NCI-H82 treated with DMSO at 0.1 percent for 48 hours (cell line): ENCODE measurements at regions not wholly inside any gene's neighbourhood (a gene's known extent, or its start where the extent isn't known, plus 50 kb on each side); places are given as distances from the start of the nearest gene placed in this dataset.

Experiments used
- DNase-seq: peaks from one replicate; lab custom pipeline; 2025; ENCODE audit not compliant: unreplicated experiment; lab: John Stamatoyannopoulos, UW

GRCh38 chr1:29823561-29823960 is 587.2 kb downstream of the PTPRU start:
- no peak for DNase-seq

GRCh38 chr1:29821605-29822004 is 585.3 kb downstream of the PTPRU start:
- DNase-seq: no peak

- DNase-seq: no peak
These were observed 584.1 kb downstream of the PTPRU start for GRCh38 chr1:29820401-29820800.

GRCh38 chr1:29812408-29813135 is 576.2 kb downstream of the PTPRU start:
- DNase-seq: no peak

DNA sequence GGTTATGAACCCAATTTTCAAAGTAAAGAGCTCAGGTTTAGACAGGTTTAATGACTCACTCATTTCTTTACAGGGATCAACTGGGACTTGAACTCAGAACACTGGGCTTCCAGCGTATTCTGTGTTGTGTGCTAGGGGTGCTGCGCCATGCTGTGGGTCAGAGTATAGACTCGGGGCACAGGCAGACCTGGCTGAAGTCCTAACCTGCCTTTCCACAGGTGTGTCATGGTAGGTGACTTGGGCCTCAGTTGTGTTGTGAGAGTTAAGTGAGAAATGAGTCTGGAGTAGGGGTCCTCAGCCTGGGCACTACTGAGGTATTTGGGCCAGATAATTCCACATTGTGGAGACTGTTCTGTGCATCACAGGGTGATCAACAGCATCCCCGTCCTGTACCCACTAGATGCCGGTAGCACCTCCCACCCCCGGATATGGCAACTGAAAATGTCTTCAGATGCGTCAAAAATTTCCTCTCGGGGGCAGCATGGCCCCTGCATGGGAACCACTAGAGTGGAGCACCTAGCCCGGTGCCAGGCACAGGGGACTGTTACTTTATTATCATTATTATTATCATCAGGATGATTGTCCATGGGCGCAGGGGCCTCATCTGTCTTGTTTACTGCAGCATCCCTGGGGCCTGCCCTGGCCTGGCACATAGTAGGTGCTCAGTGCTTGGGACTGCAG is 575.5 kb downstream of the PTPRU start:
- DNase-seq: no peak

GRCh38 chr1:29811247-29811646 is 574.9 kb downstream of the PTPRU start:
- DNase-seq: no peak

GRCh38 chr1:29810121-29811120 is 574.1 kb downstream of the PTPRU start:
- DNase-seq: no peak

GRCh38 chr1:29809446-29810120 is 573.3 kb downstream of the PTPRU start:
- DNase-seq: no peak

DNA sequence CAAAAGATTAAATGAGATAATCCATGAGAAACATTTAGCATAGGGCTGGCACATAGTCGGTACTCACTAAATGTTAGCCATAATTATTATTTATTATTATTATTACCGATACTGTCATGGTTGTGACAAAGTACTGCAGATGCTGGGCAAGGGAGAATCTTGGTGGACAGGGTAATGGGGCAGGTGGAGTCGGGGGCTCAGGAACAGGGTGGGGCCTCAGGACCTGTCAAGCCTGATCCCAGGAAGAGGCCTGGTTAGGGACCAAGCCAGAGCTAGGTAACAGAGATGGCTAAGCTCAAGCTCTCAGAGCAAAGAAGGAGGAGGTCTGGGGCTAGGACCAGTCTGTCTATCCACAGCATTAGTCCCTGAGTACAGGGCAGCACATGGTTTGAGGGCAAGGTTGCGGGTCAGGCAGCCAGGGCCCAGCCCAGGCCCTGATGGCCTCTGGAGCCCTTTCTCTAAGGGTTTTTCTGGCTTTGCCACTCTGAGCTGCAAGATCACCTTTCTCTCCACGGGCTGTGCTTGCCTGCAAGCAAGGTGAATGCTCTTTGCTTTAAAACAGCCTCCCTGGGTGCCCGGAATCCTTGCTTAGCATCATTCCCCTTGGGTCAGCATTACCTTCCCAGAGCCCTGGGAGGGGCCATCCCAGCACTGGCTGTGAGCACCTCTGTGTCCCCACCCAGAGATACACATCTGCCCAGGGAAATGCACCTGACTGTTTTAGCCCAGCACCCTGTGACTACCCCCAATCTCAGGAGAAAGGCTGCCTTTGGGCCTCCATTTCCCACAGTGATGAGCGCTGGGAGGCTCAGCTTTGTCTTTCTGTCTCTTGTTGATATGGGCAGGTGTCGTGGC is 572.0 kb downstream of the PTPRU start:
- no peak for DNase-seq

GRCh38 chr1:29807689-29808088 is 571.4 kb downstream of the PTPRU start:
- no peak for DNase-seq

DNA sequence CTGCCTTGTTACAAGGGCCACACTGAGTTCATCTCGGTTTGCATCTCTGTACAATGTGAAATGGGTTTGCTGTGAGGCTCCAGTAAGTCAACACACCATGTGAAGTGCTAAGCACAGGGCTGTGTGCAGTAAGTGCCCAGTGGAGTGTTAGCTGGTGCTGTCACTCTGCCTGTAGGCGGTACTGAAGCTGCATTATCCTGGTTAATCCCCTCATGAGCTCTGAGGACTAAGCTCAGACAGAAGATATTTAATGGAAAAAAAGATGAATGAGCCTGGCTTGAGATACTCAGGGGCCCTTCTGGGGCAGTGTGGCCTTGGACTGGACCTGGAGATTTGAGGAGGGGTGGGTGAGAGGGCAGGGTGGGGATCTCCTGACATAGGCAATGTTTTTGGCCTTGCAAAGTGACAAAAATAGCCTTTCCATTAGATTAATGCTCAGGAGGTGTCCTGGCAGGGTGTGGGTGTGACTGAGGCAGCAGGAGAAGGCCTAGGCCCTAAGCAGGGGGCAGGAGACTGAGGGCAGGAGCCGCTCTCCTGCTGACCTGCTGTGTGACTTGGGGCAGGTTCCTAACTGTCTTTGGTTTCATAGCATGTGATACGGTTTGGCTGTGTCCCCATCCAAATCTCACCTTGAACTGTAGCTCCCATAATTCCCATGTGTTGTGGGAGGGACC is 570.5 kb downstream of the PTPRU start:
- DNase-seq: peak; percentile 79

GRCh38 chr1:29805896-29806160 is 569.5 kb downstream of the PTPRU start:
- no peak for DNase-seq

- no peak for DNase-seq
These were observed 569.0 kb downstream of the PTPRU start for GRCh38 chr1:29805122-29805895.

DNA sequence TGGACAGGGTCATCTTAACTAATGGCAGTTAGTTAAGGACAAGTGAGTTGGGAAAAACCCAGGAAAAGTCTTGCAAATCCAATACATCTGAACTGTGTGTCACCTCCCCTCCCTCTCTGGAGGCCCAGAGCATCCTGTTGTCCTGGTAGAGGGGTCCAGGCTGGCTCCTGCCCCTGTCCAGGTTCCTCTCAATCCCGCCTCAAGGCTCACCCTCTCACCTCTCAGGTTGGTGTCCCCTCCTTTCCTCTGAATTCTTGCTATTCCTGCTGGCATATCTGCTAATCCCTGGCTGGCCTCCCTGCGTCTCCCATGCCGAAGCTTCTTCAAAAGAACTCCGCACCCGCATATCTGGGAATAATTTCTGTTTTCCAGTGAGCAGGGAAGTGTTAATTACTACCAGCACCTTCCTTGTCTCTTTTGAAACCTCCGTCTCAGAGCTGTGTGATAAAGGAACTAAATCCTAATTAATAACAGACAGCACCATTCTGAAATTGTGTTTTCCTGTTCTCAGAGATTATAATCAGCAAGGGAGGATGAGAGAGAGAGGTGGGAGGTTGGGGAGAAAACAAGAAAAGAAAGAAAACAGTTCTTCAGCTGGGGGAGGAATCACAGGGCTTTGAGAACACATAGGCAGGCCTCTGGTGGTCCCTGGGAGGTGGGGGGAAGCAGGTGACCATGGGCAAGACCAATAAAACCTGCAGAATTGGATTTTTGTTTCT is 568.0 kb downstream of the PTPRU start:
- no peak for DNase-seq

- DNase-seq: no peak
These were observed 567.2 kb downstream of the PTPRU start for GRCh38 chr1:29803486-29803885.

DNA sequence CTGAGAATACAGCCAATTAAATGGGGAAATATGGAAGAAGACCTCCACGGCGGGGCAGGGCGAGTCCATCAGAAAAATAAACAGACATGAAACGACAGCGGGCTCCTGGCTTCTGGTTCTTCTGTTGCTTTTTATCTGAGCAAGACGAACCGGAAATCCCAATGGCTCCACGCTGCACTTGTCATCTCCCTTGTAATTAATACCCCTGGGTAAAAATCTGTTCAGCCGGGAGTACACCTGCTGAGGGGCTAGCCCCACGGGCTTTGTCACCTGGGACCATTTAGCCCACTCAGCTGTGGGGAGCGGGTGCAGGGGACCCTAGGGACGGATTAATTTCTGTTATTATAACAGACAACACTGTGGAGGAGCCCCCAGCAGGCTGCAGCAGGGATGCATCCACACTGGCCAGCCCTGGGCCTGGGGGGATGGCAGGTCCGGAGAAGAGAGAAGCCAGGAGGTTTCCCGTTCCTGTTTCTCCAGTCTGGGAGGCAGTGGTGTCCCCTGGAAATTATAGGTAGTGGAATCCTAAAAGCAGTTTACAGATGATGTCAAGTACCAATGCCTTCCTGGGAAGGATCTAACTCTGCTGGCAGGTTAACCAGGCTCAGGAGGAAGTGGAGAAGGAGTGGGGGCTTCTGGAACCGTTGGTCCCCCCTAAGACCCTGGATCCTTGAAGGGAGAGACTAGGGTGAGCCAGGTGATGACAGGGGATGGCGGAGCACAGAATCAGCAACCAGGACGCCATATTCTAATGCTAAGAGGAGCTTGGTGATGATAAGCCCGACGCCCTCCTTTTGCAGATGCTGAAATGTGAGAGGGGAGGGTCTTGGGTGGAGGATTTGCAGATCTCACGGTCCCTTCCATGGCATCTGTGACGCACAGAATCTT is 566.1 kb downstream of the PTPRU start:
- no peak for DNase-seq

DNA sequence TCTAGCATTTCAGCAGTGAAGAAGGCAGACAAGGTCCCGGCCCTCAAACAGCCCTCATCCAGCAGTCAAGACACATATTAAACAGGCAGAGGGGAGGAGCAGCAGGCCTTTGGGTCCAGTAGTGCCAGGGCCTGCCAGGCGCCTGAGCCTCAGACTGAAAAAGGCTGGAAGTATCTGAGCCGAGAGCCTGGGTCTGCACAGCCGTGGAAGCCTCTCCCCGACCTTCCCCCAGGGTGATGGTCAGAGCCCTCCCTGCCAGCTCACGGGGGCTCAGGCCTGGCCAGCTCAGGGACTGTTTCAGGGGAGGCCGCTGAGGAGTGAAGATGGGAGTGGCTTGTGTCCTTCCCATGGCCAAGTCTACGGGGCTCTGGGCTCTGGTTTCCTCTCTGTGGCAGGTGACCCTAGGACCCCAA is 565.2 kb downstream of the PTPRU start:
- no peak for DNase-seq
